Small intestine (tissue), 7 donors: ENCODE measurements at regions not wholly inside any gene's neighbourhood (a gene's known extent, or its start where the extent isn't known, plus 50 kb on each side); places are given as distances from the start of the nearest gene placed in this dataset.

ENCODE experiments used
- DNase-seq, 2 donors: peaks; one replicate each; pipeline versions ENCODE4 v3.0.0 to v3.0.0-alpha.2; 2013
- FAIRE-seq: peaks from 2 replicates; lab custom pipeline; 2012; peaks lifted over from hg19 to GRCh38; lab: Jason Lieb, UNC
- H3K27ac ChIP-seq, 3 donors: one replicate each; pipeline ENCODE4 v1.5.1; 2013; ENCODE audit warnings: low read length in 2 of 3, mild to moderate bottlenecking in 2 of 3, control low read depth in 1 of 3, inconsistent platforms in 1 of 3, low read depth in 1 of 3, moderate library complexity in 1 of 3
- H3K27me3 ChIP-seq, 3 donors: one replicate each; pipeline ENCODE4 v1.6.1; 2013; ENCODE audit warnings: low read length in 3 of 3, inconsistent platforms in 1 of 3; ENCODE audit not compliant: control insufficient read depth in 3 of 3, insufficient read depth in 3 of 3
- H3K36me3 ChIP-seq, 3 donors: one replicate each; pipeline ENCODE4 v1.6.1; 2013; ENCODE audit warnings: low read length in 3 of 3, inconsistent platforms in 1 of 3, low read depth in 1 of 3, mild to moderate bottlenecking in 1 of 3, moderate library complexity in 1 of 3; ENCODE audit not compliant: control insufficient read depth in 3 of 3, insufficient read depth in 2 of 3
- H3K4me1 ChIP-seq, 3 donors: one replicate each; pipeline ENCODE4 v1.6.1; 2013; ENCODE audit warnings: low read length in 2 of 3, inconsistent platforms in 1 of 3, low read depth in 1 of 3, mild to moderate bottlenecking in 1 of 3, moderate library complexity in 1 of 3; ENCODE audit not compliant: control insufficient read depth in 3 of 3, insufficient read depth in 2 of 3
- H3K4me3 ChIP-seq, 3 donors: one replicate each; pipeline ENCODE4 v1.5.1; 2013; ENCODE audit warnings: low read length in 3 of 3, control low read depth in 1 of 3, inconsistent platforms in 1 of 3, low read depth in 1 of 3, mild to moderate bottlenecking in 1 of 3, moderate library complexity in 1 of 3
- H3K9me3 ChIP-seq, 2 donors: one replicate each; pipeline ENCODE4 v1.6.1; 2013; ENCODE audit warnings: low read depth in 1 of 2, low read length in 1 of 2; ENCODE audit not compliant: control insufficient read depth in 2 of 2, insufficient read depth in 1 of 2
- WGBS, 3 donors: extraction: QIAGEN DNeasy Blood & Tissue Kit; methylation state at CpG; one replicate each; pipeline ENCODE4 v1.1.7; 2013; 5-methylcytosine and 5-hydroxymethylcytosine counted together
- donor health status: healthy with polysubstance abuse.
- donor health status: control.
- donor health status: control.
- donor health status: Bipolar disorder and iron deficiency.
- donor health status: healthy.

- no peaks in the 10 kb centered on the region for H3K27me3 ChIP-seq
- no peaks in the 10 kb centered on the region for H3K4me1 ChIP-seq
- H3K27ac ChIP-seq = no peak overlapping the region
- no peak for DNase-seq
- no peak for FAIRE-seq
- H3K4me3 ChIP-seq = no peak overlapping the region
- 72 to 83% (median 82%) methylated on average over 1 of the region's 1 CpG for WGBS, 3 donors
- no peaks in the 10 kb centered on the region for H3K36me3 ChIP-seq
- peaks cover 0 to 14% of the 10 kb centered on the region in 2 donors for H3K9me3 ChIP-seq
Observed at GRCh38 chr5:15170173-15170572, 298.6 kb upstream of the ANKH start.

DNA sequence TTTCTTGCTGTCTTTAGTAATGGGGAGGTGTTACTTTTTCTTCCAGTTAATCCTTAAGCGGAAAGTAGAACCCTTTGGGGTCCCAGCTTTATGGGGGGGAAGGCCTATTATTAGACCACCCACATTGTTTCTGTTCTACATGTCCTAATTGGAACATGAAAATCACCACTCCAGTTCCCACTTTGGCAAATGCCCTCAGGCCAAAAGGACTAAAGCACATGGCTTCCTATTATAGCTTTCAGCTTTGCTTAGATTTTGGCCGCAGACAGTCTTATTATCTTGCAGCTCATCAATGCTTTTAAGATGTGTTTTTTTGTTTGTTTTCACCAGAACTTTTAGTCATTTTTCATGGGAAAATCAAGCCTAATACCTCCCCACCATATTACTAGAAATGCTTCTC lies 296.8 kb upstream of the ANKH start:
- FAIRE-seq (no peak), DNase-seq (no peak)
- no peak overlapping the region for H3K27ac ChIP-seq
- no peaks in the 10 kb centered on the region for H3K36me3 ChIP-seq
- H3K4me1 ChIP-seq = no peaks in the 10 kb centered on the region
- no peaks in the 10 kb centered on the region for H3K9me3 ChIP-seq
- no peak overlapping the region for H3K4me3 ChIP-seq
- H3K27me3 ChIP-seq = no peaks in the 10 kb centered on the region
- 71 to 92% (median 85%) methylated on average over 2 of the region's 2 CpGs for WGBS, 3 donors

DNA sequence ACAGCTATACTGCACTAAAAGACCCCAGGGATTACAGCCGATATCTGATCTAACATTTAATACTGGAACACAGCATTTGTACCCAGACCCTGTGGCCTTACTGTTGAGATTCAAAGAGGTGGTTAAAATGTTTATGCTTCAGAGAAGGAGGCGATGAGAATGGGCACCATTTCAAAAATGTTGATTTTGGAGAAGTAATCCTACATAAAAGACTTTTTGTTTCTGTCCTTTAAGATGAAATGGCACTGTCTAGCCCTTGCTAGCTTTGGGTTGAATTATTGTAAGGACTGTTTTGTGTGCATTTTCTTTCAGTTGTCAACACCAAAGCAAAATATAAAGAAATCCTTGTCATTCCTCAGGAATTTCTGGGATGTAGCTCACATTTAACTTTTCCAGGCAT lies 288.5 kb upstream of the ANKH start:
- 72 to 86% (median 75%) methylated on average over 2 of the region's 2 CpGs for WGBS, 3 donors
- H3K27me3 ChIP-seq = no peaks in the 10 kb centered on the region
- H3K27ac ChIP-seq = no peak overlapping the region
- no peaks in the 10 kb centered on the region for H3K4me1 ChIP-seq
- H3K36me3 ChIP-seq = no peaks in the 10 kb centered on the region
- DNase-seq = no peak
- H3K4me3 ChIP-seq = no peak overlapping the region
- FAIRE-seq = no peak
- H3K9me3 ChIP-seq = no peaks in the 10 kb centered on the region

- Histone ChIP-seq H3K9me3 (no peaks in the 10 kb centered on the region), H3K27me3 (no peaks in the 10 kb centered on the region), H3K4me3 (no peak overlapping the region), H3K36me3 (no peaks in the 10 kb centered on the region), H3K27ac (no peak overlapping the region), H3K4me1 (no peaks in the 10 kb centered on the region)
- WGBS, 3 donors = 77 to 92% (median 78%) methylated on average over 3 of the region's 3 CpGs
- no peak for FAIRE-seq
- no peak for DNase-seq
Observed at GRCh38 chr5:15159606-15160005, 288.0 kb upstream of the ANKH start.

DNA sequence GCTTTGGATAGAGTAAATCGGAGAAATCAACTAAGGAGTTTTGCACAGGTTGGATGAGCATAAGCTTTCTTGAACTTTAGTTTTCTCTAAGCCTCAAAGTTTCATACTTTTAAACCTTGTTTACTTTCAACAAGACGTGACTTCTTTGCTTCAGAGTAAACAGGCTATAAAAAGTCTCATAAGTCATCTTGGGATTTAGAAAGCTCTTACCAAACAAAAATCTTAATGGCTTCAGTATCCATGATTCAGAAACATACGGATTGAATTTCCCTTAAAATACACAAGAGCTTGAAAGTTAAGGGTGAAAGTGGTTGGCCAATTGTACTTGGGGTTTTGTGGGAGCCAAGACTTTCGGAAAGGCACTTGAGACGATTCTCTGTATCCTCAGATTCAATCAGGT lies 270.9 kb upstream of the ANKH start:
- Histone ChIP-seq H3K4me3 (no peak overlapping the region), H3K27me3 (no peaks in the 10 kb centered on the region), H3K36me3 (no peaks in the 10 kb centered on the region), H3K9me3 (no peaks in the 10 kb centered on the region), H3K4me1 (no peaks in the 10 kb centered on the region), H3K27ac (no peak overlapping the region)
- no peak for FAIRE-seq
- 65 to 75% (median 66%) methylated on average over 5 of the region's 5 CpGs for WGBS, 3 donors
- no peak for DNase-seq

DNA sequence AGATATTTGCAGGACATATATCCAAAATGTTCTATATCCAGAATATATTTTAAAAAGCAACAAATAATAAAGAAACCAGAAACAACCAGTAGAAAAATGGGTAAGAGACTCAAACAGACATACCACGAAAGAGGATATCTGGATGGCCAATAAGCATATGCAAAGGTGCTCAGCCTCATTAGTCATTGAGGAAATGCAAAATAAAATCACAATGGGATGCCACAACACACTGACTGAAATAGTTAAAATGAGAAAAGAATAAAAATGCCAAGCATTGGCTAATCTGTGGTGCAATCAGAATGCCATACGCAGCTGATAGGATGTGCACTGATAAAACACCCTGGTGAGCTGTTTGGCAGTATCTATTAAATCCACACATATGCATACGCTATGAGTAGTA lies 265.8 kb upstream of the ANKH start:
- Histone ChIP-seq H3K27me3 (no peaks in the 10 kb centered on the region), H3K27ac (no peak overlapping the region), H3K9me3 (no peaks in the 10 kb centered on the region), H3K4me3 (no peak overlapping the region), H3K36me3 (no peaks in the 10 kb centered on the region), H3K4me1 (no peaks in the 10 kb centered on the region)
- FAIRE-seq = no peak
- DNase-seq = no peak
- WGBS, 3 donors = 71 to 86% (median 79%) methylated on average over 3 of the region's 3 CpGs

DNA sequence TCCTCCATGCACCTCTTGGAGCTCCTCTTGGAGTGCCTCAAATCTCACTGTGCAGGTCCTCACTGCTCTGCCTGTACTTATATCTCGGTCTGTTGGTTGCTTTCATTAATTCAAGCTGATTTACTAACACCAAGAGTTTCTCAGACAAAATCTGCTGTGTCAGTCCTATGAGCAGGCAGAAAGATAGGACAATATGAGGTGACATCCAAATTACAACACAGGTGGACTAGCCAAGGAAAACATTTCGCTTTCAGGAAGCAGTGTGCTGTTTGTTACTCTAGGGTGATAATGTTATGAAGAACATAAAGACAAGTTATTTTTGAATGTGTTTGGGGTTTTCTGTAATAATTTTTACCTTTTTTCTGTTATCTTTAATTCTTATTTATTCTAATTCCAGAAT lies 264.1 kb upstream of the ANKH start:
- Histone ChIP-seq H3K9me3 (no peaks in the 10 kb centered on the region), H3K27ac (no peak overlapping the region), H3K4me3 (no peak overlapping the region), H3K4me1 (no peaks in the 10 kb centered on the region), H3K36me3 (no peaks in the 10 kb centered on the region), H3K27me3 (no peaks in the 10 kb centered on the region)
- 82 to 88% (median 85%) methylated on average over 2 of the region's 2 CpGs for WGBS, 3 donors
- FAIRE-seq (no peak), DNase-seq (no peak)

GRCh38 chr5:15133456-15133965 lies 261.9 kb upstream of the ANKH start:
- no peaks in the 10 kb centered on the region for H3K36me3 ChIP-seq
- H3K9me3 ChIP-seq = no peaks in the 10 kb centered on the region
- no peaks in the 10 kb centered on the region for H3K27me3 ChIP-seq
- H3K4me3 ChIP-seq = no peak overlapping the region
- DNase-seq (no peak), FAIRE-seq (no peak)
- H3K4me1 ChIP-seq = no peaks in the 10 kb centered on the region
- H3K27ac ChIP-seq = no peak overlapping the region
- 73 to 93% (median 80%) methylated on average over 3 of the region's 3 CpGs for WGBS, 3 donors

GRCh38 chr5:15132816-15133405 lies 261.3 kb upstream of the ANKH start:
- Histone ChIP-seq H3K36me3 (no peaks in the 10 kb centered on the region), H3K4me3 (no peak overlapping the region), H3K27ac (no peak overlapping the region), H3K4me1 (no peaks in the 10 kb centered on the region), H3K9me3 (no peaks in the 10 kb centered on the region), H3K27me3 (no peaks in the 10 kb centered on the region)
- FAIRE-seq (no peak), DNase-seq (no peak)
- WGBS, 3 donors = 63 to 82% (median 64%) methylated on average over 5 of the region's 5 CpGs
